ENCODE measurements at regions not wholly inside any gene's neighbourhood (a gene's known extent, or its start where the extent isn't known, plus 50 kb on each side); places are given as distances from the start of the nearest gene placed in this dataset.

DNA sequence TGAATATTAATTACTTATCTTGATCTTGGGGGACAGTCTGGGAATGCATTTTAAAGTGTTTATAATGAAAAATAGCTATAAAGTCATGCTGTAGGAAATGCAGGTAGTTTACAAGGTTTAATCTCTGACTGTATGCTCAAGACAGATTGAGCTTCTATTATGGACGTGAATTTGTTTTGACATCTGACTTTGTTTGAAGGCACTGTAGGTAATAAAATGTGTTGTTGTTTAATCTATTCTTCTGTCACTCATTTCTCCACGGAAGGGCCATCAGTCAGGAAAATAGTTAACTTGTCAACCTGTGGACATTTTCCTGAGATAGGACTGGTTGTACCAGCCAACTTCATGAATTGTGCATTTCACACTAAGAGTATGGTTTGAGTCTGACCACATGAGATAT is 893.1 kb upstream of the SLITRK6 start:
- TF ChIP-seq, protein P1, sequence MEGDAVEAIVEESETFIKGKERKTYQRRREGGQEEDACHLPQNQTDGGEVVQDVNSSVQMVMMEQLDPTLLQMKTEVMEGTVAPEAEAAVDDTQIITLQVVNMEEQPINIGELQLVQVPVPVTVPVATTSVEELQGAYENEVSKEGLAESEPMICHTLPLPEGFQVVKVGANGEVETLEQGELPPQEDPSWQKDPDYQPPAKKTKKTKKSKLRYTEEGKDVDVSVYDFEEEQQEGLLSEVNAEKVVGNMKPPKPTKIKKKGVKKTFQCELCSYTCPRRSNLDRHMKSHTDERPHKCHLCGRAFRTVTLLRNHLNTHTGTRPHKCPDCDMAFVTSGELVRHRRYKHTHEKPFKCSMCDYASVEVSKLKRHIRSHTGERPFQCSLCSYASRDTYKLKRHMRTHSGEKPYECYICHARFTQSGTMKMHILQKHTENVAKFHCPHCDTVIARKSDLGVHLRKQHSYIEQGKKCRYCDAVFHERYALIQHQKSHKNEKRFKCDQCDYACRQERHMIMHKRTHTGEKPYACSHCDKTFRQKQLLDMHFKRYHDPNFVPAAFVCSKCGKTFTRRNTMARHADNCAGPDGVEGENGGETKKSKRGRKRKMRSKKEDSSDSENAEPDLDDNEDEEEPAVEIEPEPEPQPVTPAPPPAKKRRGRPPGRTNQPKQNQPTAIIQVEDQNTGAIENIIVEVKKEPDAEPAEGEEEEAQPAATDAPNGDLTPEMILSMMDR (conservative IDR thresholded peaks at IDR 0.05) = no peak
- no peak for TF ChIP-seq ZFX (IDR thresholded peaks at IDR 0.05)
